CD4-positive, alpha-beta T cell treated with Interleukin-1 beta for 1 hour (primary cell): ENCODE measurements at regions not wholly inside any gene's neighbourhood (a gene's known extent, or its start where the extent isn't known, plus 50 kb on each side); places are given as distances from the start of the nearest gene placed in this dataset.

Experiments used
- DNase-seq, 2 donors: peaks; one replicate each; pipeline ENCODE4 v3.0.0-alpha.2; 2020 to 2022

DNA sequence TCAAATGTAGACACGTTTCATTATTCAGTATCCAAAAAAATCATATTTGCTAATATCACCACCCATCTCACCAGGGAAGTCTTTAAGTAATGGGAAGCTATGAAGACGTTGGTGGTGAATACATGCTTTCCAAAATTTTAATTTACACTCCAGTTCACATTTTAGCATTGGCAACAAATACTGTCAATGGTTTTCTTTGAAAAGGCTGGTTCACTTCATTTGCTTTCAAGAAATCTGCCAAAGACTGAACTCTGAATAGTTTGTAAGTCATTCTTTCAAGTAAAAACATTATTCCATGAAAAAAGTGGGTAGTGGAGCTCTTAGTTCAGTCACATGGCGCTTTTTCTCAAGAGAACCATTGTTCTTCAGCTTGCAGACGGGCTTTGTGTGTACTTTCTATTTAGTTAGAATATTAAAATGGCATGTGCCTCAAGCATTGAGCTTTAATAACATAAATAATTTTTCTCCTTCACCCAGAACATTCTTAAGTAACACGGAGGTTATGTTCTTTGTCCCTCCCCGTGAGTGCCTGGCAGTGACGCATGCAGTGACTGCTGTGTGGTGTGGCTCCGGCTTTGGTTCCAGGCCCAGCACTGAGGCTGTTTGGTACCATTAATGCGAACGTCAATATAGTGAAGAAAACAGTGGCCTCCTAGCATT, 300.0 kb upstream of the HDAC4 start:
- no peak for DNase-seq

DNA sequence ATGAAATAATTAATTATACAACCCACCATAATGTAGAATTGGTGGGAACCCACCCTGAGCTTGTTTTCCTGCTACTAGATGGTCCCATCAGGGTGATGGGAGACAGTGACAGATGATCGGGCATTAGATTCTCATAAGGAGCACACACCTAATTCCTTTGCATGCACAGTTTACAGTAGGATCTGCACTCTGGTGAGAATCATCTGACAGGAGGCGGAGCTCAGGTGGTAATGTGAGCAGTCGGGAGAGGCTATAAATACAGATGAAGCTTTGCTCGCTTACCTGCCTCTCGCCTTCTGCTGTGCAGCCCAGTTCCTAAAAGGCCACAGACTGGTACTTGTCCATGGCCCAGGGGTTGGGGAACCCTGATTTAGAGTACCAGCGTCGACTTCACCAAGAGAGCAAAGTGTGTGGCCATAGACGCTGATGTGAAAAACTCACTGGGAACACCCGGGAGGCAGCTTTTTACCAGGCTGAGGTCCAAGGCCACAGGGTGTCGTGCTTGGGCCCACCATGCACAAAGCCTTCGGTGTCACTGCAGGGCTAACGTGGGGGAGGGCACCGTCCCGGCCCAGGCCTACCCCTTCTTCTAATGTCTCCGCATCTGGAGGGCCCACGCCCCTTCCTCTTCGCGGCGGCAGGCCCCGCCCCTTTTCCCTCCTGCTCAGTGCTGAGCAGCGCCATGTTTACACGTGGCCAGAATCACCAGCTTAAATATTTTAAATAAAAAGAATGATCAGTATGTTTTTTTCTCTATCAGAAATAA, 296.8 kb upstream of the HDAC4 start:
- no peak for DNase-seq

- DNase-seq: no peak
Observed at GRCh38 chr2:239696559-239697207, 295.9 kb upstream of the HDAC4 start.

- DNase-seq: no peak
Observed at GRCh38 chr2:239695728-239696240, 295.0 kb upstream of the HDAC4 start.

DNA sequence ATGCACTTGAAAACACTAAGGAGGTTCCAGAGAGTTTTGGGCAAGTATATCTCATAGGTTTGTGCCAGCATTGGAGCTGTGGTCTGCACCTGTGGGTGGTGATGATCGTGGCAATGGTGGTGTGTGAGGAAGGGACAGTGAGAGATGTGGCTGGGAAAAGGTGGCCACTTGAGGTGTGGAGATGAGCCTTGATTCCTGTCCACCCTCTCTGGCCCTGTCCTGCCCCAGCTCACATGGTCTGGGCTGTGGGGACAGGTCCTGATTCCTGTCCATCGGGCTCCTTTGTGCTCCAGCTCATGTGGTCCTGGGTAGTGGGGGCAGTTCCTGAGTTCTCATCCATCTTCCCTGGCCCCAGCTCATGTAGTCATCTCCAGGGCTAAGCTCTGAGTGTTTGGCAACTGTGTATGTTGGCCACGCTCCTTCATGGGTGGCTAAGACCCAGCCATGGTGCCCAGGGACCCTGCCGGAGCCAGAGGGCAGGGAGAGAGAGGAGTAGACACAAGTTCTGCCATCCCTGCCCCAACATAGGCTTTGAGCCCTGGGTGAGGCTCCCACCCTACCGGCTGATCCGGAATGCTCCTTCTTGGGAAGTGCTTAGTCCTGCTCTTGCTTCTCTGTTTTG, 294.4 kb upstream of the HDAC4 start:
- DNase-seq: no peak

DNA sequence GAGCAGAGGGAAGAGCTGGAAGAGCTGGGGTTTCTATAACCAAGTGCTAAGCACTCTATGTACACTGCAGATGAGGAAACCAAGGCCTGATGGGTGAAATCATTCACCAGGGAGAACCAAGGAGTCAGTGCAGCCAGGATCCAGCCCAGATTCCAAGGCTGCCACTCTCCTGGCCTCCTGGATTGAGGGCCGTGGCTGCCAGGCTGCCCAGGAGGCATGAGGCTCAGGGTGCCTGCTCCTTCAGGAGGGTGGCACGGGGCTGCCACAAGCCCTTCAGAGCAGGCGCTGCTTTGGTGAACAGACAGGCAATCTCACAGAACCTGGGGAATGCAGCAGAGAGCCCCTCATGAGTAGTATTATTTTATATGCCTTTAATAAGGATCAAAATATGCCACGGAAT, 293.7 kb upstream of the HDAC4 start:
- DNase-seq: no peak

DNA sequence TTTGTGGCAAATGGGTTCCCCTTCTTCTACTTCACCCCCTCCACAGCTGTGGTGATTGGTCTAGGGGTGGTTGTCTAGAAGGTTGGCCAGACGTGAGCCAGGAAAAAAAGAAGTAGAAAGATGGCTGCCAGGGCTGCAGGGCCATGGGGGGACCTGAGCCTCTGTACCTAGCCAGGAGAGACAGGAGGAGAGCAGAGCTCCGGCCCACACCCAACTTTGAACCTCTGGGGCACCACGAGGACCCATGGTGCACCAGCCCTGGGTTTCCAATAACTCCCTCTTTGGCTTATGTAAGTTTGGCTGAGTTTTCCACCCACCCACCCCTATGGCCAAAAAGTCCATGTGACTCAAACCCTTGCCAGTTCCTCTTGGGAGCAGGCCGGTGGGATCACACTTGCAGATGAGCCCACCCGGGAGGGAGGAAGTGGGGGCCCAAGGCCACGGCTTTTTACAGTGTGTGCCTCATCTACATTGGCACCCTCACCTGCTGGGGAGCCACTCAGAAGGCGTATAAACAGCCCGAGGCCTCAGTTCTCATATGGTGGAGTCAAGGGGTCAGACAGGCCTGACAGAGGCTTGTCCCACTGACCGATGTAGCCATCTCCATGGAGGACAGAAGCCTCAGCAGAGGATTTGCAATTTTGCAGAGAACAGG, 293.1 kb upstream of the HDAC4 start:
- no peak for DNase-seq

GRCh38 chr2:239693330-239693729, 292.5 kb upstream of the HDAC4 start:
- no peak for DNase-seq

GRCh38 chr2:239692919-239693318, 292.1 kb upstream of the HDAC4 start:
- DNase-seq: no peak

DNA sequence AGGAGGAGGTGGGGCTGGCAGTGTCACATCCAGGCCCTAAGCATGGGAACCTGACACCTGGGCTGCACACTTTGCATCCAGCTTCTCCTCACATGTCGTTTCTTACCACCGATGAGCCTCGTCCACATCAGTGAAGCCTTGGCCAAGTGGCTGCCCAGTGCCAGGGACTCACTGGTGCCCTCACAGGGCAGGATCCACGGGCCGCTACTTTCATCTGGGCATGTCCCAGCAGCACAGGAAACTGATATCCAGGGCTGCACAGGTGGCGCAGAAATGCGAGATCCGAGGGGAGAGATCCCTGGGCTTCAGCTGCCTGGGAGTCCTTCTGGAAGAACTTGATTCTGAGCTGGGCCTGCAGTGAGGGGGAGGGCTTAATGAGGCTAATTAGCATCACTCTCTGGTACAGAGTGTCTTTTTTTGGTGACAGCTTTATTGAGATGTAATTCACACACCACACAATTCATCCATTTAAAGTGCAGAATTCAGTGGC, 291.6 kb upstream of the HDAC4 start:
- no peak for DNase-seq

- DNase-seq: no peak
Observed at GRCh38 chr2:239691720-239692119, 290.9 kb upstream of the HDAC4 start.

- DNase-seq: no peak
Observed at GRCh38 chr2:239690651-239691631, 290.1 kb upstream of the HDAC4 start.

GRCh38 chr2:239689985-239690384, 289.2 kb upstream of the HDAC4 start:
- DNase-seq: no peak

GRCh38 chr2:239689410-239689809, 288.6 kb upstream of the HDAC4 start:
- DNase-seq: no peak

DNA sequence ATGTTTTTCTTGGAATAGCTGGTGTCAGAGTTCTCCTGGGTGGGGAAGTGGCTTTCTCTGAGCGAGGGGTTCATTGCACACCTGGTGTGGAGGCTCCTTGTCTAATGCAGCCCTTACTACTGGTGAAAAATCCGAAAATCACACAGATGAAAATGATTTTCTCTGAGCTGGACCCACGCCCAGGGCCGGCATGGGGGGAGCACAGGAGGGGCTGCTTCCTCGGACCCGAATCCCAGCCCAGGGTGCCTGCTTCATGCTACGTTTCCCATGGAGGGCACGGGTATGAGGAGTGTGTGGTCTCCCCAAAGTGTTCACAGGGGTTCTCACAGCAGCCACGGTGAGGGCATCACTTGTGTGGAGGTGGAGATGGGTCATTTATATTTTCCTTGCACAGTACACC, 288.0 kb upstream of the HDAC4 start:
- DNase-seq: no peak

DNA sequence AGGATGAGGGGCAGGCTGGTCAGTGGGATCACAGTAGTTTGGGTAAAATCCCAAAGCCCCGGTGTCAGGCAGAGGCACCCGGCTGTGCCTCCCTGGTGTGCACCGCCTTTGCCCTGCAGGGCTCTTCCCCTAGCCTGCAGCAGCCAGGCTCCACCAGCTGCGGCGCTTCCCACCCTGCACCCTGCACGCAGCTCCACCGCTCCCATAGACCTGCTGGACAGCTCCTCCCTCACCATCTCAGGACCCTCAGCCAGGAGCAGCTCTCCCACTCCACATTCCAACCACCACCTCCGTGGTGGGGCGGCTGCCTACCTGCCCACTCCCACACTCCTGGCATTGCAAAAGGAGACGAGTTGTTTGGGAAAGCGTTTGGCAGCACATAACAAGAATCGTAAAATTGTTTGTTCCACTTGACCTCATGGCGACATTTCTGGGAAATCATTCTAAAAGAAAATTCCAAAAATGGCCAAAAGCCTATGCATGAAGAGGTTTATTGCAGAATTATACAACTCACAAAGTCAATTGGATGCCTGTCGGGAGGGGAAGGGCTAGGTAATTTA, 287.4 kb upstream of the HDAC4 start:
- no peak for DNase-seq

DNA sequence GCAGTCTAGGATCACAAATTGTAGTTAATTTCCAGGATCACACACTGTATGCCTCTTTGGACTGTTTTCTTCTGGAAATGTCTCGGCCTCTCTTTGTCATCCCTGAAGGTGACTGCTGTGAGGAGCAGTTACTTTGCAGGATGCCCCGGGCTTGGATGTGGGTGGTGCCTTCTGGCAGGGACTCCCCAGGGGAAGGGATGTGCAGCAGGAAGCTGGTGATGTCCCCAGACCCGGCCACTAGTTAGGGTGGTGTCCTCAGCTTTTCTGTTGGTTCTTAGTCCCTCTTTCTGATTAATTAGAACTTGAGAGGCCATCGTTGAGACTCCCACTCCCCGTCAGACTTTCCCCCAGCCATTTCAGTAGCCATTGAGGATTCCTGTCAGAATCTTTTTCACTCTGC, 286.6 kb upstream of the HDAC4 start:
- no peak for DNase-seq

DNA sequence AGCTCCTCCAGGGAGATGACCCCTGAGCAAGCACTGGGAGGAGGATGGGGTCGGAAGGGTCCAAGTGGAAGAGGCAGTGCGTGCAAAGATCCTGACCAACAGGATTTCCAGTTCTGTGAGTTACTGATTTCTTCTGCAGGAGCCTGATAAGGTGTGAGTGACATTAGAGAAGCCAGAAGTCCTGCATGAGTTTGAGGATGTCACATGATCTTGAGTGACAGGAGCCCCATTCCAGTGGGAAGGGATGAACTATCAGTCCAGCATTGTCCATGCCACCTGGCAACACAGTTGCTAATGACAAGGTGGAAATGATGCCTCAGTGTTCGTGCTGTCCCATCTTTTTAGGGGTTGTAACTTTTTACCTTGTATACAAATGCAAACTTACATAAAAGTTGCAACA, 285.1 kb upstream of the HDAC4 start:
- DNase-seq: no peak

DNA sequence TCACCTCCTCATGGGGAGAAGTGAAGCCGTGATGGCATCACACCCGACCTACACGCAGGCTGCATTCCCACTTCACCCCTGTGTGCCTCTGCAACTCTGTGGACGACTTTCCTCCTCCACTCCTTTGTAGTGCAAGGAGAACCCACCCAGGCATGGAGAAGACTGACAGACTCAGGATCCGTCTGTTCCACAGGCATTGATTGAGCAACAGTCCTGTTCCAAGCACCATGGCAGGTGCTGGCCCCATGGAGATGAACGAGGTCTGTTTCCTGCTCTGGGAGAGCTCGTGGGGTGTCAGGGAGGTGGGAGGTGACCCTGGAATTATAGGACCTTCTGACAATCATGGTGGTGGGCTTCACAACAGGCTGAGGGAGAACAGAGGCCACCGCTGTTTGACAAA, 284.7 kb upstream of the HDAC4 start:
- DNase-seq: no peak

DNA sequence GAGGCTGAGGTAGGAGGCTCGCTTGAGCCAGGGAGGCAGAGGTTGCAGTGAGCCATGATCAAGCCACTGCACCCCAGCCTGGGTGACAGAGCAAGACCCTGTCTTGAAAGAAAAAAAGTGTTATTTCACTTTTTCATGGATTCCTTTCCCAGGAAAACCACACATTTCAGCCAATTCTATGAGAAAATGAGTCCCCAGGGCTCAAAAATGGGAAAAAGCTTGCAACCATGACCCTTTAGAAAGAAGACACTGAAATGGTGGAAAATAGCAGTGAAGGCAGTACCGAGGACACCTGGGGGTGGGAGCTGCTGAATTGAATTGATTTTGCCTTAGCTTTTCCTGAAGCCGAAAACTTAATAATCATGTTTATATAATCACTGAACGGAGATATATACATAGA, 284.2 kb upstream of the HDAC4 start:
- no peak for DNase-seq

- DNase-seq: no peak
Observed at GRCh38 chr2:239684271-239684810, 283.5 kb upstream of the HDAC4 start.
